ENCODE measurements at regions not wholly inside any gene's neighbourhood (a gene's known extent, or its start where the extent isn't known, plus 50 kb on each side); places are given as distances from the start of the nearest gene placed in this dataset.

DNA sequence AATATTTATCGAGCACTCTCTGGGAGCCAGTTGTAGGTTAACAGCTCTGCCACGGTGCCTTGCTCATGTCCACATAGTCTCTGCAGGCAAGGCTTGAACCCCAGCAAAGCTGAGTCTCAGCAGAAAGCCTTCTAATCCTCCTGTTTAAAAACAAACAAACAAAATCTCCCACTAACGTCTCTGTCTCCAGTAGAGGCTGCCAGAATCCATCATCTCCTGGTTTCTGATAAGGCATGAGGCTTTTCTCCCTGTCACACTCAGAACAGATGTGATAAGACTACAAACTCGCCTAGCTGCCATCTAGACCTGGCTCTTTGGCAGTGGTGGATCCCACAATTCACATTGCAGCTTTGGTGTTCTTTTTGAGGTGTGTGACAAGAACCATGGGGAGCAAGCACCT is 813.2 kb downstream of the AACS start:
- Histone ChIP-seq H4K91ac (ENCODE audit: insufficient read length, low read depth, low read length) (no peak overlapping the region), H4K8ac (replicated peaks; ENCODE audit: insufficient read length, low read depth, low read length) (no peak overlapping the region), H2BK120ac (ENCODE audit: low read depth, low read length, poor library complexity, severe bottlenecking) (no peak overlapping the region), H3K79me1 (ENCODE audit: insufficient read depth, low read depth, low read length, poor library complexity, severe bottlenecking) (no peaks in the 10 kb centered on the region), H3K9me3 (ENCODE audit: control insufficient read depth, low read depth, low read length) (no peaks in the 10 kb centered on the region), H3K79me2 (ENCODE audit: insufficient read depth, low read length) (no peaks in the 10 kb centered on the region), H2AFZ (ENCODE audit: low read length) (no peak overlapping the region), H2AK5ac (ENCODE audit: insufficient read length, low read length) (no peak overlapping the region), H3K14ac (ENCODE audit: insufficient read depth, low read length) (no peak overlapping the region), H4K5ac (ENCODE audit: insufficient read length, low read depth, low read length) (no peak overlapping the region), H3K56ac (ENCODE audit: insufficient read length, low read depth, low read length) (no peak overlapping the region), H3K4me1 (ENCODE audit: insufficient read depth, low read length) (no peaks in the 10 kb centered on the region), H3K23me2 (ENCODE audit: insufficient read length, low read depth, low read length, poor library complexity, severe bottlenecking) (no peaks in the 10 kb centered on the region), H2BK5ac (ENCODE audit: insufficient read length, low read length) (no peak overlapping the region), H2BK12ac (ENCODE audit: insufficient read length, low read depth, low read length) (no peak overlapping the region), H3T11ph (ENCODE audit: low read length) (no peak overlapping the region), H3K23ac (ENCODE audit: insufficient read length, low read depth, low read length) (no peak overlapping the region), H3K4me2 (ENCODE audit: insufficient read depth, insufficient read length, low read length) (no peak overlapping the region), H2BK15ac (ENCODE audit: low read depth, low read length) (no peak overlapping the region), H3K4ac (ENCODE audit: low read depth, low read length) (no peak overlapping the region), H4K20me1 (ENCODE audit: control insufficient read depth, insufficient read depth, insufficient read length) (no peaks in the 10 kb centered on the region), H3K18ac (ENCODE audit: insufficient read length, low read depth, low read length) (no peak overlapping the region), H3K9ac (ENCODE audit: extremely low read depth, insufficient read length, low read length) (no peak overlapping the region), H2BK20ac (ENCODE audit: low read depth, low read length, poor library complexity, severe bottlenecking) (no peak overlapping the region), H3K27ac (ENCODE audit: insufficient read length, low read depth, low read length) (no peak overlapping the region), H3K27me3 (ENCODE audit: insufficient read depth, low read length) (no peaks in the 10 kb centered on the region)
- no CpG with 5 or more reads among the region's 4 CpGs for WGBS (ENCODE audit: extremely low coverage, insufficient read length, low lambda C conversion rate)
- Mint-ChIP-seq H3K4me3 (no peak overlapping the region), H3K27ac (no peak overlapping the region; a peak in 1 of 7 replicates), H3K36me3 (ENCODE audit: insufficient read depth in 1 of 3, low read depth in 3 of 3) (no peaks in the 10 kb centered on the region), H3K9me3 (peaks cover 0 to 2% of the 10 kb centered on the region in 2 experiments; a peak in 1 of 5 replicates), H3K27me3 (ENCODE audit: low read depth) (no peaks in the 10 kb centered on the region), H3K4me1 (no peaks in the 10 kb centered on the region)
- TF ChIP-seq, protein P1, sequence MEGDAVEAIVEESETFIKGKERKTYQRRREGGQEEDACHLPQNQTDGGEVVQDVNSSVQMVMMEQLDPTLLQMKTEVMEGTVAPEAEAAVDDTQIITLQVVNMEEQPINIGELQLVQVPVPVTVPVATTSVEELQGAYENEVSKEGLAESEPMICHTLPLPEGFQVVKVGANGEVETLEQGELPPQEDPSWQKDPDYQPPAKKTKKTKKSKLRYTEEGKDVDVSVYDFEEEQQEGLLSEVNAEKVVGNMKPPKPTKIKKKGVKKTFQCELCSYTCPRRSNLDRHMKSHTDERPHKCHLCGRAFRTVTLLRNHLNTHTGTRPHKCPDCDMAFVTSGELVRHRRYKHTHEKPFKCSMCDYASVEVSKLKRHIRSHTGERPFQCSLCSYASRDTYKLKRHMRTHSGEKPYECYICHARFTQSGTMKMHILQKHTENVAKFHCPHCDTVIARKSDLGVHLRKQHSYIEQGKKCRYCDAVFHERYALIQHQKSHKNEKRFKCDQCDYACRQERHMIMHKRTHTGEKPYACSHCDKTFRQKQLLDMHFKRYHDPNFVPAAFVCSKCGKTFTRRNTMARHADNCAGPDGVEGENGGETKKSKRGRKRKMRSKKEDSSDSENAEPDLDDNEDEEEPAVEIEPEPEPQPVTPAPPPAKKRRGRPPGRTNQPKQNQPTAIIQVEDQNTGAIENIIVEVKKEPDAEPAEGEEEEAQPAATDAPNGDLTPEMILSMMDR (conservative IDR thresholded peaks at IDR 0.05) = no peak
- DNase-seq = no peak

Data from H9 (cell line).